Testis (tissue), 2 donors: ENCODE measurements at regions not wholly inside any gene's neighbourhood (a gene's known extent, or its start where the extent isn't known, plus 50 kb on each side); places are given as distances from the start of the nearest gene placed in this dataset.
"Not testable (repeated sequence)": the region's sequence is repeated elsewhere in the genome, so short reads cannot be mapped to it uniquely, and the experiment has no call there.

Experiments used
- POLR2A ChIP-seq: fragments of 450-650 bp; IDR thresholded peaks from one replicate; pipeline ENCODE4 v1.6.1; 2017; ENCODE audit warnings: antibody characterized with exemption, mild to moderate bottlenecking, moderate library complexity
- TF ChIP-seq, protein P1 (sequence below), 3 experiments: fragments of 450-650 bp in 2 of 3; fragments of 200-600 bp in 1 of 3; sonication (generic) in 1 of 3; IDR thresholded peaks; one replicate each; pipeline ENCODE4 v1.5.1; 2016 to 2019; ENCODE audit warnings: antibody characterized with exemption in 3 of 3, mild to moderate bottlenecking in 2 of 3, moderate library complexity in 1 of 3

DNA sequence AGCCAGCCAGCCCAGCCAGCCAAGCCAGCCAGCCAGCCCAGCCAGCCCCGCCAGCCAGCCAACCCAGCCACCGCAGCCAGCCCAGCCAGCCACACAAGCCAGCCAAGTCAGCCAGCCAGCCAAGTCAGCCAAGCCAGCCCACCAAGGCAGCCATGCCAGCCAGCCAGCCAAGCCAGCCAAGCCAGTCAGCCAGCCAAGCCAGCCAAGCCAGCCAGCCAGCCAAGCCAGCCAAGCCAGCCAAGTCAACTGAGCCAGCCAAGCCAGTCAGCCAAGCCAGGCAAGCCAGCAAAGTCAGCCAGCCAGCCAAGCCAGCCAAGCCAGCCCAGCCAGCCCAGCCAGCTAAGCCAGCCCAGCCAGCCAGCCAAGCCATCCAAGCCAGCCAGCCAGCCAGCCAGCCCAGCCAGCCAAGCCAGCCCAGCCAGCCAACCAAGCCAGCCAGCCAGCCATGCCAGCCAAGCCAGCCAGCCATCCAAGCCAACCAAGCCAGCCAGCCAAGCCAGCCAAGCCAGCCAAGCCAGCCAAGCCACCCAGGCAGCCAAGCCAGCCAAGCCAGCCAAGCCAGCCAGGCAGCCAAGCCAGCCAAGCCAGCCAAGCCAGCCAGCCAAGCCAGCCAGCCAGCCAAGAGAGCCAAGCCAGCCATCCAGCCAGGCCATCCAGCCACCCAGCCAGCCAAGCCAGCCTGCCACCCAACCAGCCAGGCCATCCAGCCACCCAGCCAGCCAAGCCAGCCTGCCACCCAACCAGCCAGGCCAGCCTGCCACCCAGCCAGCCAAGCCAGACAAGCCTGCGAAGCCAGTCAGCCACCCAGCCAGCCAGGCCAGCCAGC lies 329.9 kb upstream of the PLGLB2 start:
- TF ChIP-seq POLR2A, result not testable (repeated sequence)
- TF ChIP-seq, protein P1, sequence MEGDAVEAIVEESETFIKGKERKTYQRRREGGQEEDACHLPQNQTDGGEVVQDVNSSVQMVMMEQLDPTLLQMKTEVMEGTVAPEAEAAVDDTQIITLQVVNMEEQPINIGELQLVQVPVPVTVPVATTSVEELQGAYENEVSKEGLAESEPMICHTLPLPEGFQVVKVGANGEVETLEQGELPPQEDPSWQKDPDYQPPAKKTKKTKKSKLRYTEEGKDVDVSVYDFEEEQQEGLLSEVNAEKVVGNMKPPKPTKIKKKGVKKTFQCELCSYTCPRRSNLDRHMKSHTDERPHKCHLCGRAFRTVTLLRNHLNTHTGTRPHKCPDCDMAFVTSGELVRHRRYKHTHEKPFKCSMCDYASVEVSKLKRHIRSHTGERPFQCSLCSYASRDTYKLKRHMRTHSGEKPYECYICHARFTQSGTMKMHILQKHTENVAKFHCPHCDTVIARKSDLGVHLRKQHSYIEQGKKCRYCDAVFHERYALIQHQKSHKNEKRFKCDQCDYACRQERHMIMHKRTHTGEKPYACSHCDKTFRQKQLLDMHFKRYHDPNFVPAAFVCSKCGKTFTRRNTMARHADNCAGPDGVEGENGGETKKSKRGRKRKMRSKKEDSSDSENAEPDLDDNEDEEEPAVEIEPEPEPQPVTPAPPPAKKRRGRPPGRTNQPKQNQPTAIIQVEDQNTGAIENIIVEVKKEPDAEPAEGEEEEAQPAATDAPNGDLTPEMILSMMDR (IDR thresholded peaks at IDR 0.05), result not testable (repeated sequence)
